K562 (cell line): ENCODE measurements at regions not wholly inside any gene's neighbourhood (a gene's known extent, or its start where the extent isn't known, plus 50 kb on each side); places are given as distances from the start of the nearest gene placed in this dataset.

ENCODE experiments used
- ATAC-seq: fragments of 200-7000 bp; cut with Tn5 transposase; 3 replicates; pipeline ENCODE4 v1.9.1; 2020; ENCODE audit warnings: moderate library complexity
- BruUV-seq: library from RNA; stranded (reverse); fragments of 400-500 nt; replicated peaks from 2 replicates; lab custom pipeline; 2021; lab: Mats Ljungman, UMichigan
- CTCF ChIA-PET: fragments of 300-600 bp; formaldehyde crosslinking; extraction: SDS; loops from one replicate; lab custom pipeline; 2021; ENCODE audit warnings: low intra/inter-chr PET ratio; lab: Yijun Ruan, JAX
- POLR2A ChIA-PET: fragments of 300-600, 350-650 bp; sonication (Branson Sonifier 250); formaldehyde crosslinking; extraction: SDS; loops from one replicate; lab custom pipeline; 2021; ENCODE audit warnings: antibody characterized with exemption, inconsistent platforms; lab: Yijun Ruan, JAX
- DNase-seq, 4 experiments: peaks; one replicate each; pipeline versions ENCODE4 v3.0.0 to v3.0.0-alpha.2; 2011 to 2018; ENCODE audit warnings: low spot score in 3 of 4, mixed read lengths in 3 of 4; ENCODE audit errors: extremely low read depth in 1 of 4
- FAIRE-seq: peaks from 2 replicates; lab custom pipeline; 2011; peaks lifted over from hg19 to GRCh38; lab: Jason Lieb, UNC
- H2AFZ ChIP-seq: 2 replicates; pipeline ENCODE4 v1.6.0; 2011; ENCODE audit warnings: low read depth, low read length, control low read depth, inconsistent platforms
- H3K27ac ChIP-seq: fragments of 200-600 bp; 3 replicates; pipeline ENCODE4 v1.8.0; 2011; ENCODE audit warnings: low read depth, mild to moderate bottlenecking, control low read depth, inconsistent platforms, low read length, moderate library complexity, mixed read lengths; ENCODE audit errors: extremely low read depth
- H3K27me3 ChIP-seq, 2 experiments: fragments of 300-600 bp in 1 of 2; 2 replicates in 1 of 2; 3 replicates in 1 of 2; pipeline versions ENCODE4 v1.6.0 to v1.8.0; 2011; ENCODE audit warnings: inconsistent platforms in 2 of 2, low read length in 2 of 2, mild to moderate bottlenecking in 1 of 2, mixed read lengths in 1 of 2, moderate library complexity in 1 of 2; ENCODE audit not compliant: control insufficient read depth in 2 of 2, insufficient read depth in 2 of 2
- H3K36me3 ChIP-seq: fragments of 300-600 bp; 3 replicates; pipeline ENCODE4 v1.8.0; 2011; ENCODE audit warnings: mild to moderate bottlenecking, low read length, inconsistent platforms; ENCODE audit not compliant: control insufficient read depth, insufficient read depth
- H3K4me1 ChIP-seq, 2 experiments: fragments of 200-600 bp in 1 of 2; replicated peaks in 1 of 2; 2 replicates in 1 of 2; 3 replicates in 1 of 2; pipeline versions ENCODE4 v1.5.1 to v1.8.0; 2011; ENCODE audit warnings: inconsistent platforms in 2 of 2, low read length in 2 of 2, mild to moderate bottlenecking in 1 of 2, mixed read lengths in 1 of 2, moderate library complexity in 1 of 2; ENCODE audit not compliant: control insufficient read depth in 2 of 2, insufficient read depth in 2 of 2
- H3K4me2 ChIP-seq: 2 replicates; pipeline ENCODE4 v1.6.1; 2011; ENCODE audit warnings: low read length, control low read depth, inconsistent platforms, mixed read lengths; ENCODE audit not compliant: insufficient read depth
- H3K4me3 ChIP-seq: fragments of 200-600 bp; sonication (generic), shearing (Covaris generic); 2 replicates; pipeline ENCODE4 v1.5.1; 2016; ENCODE audit warnings: control low read depth, inconsistent platforms
- H3K79me2 ChIP-seq: fragments of 200-600 bp; 3 replicates; pipeline ENCODE4 v1.8.0; 2011; ENCODE audit warnings: low read length, inconsistent platforms; ENCODE audit not compliant: control insufficient read depth, insufficient read depth
- H3K9ac ChIP-seq, 2 experiments: 2 replicates each; pipeline versions ENCODE4 v1.6.0 to v1.6.1; 2011; ENCODE audit warnings: low read depth in 2 of 2, low read length in 2 of 2, control low read depth in 1 of 2, inconsistent platforms in 1 of 2, mild to moderate bottlenecking in 1 of 2, mixed read lengths in 1 of 2; ENCODE audit not compliant: insufficient read depth in 1 of 2
- H3K9me1 ChIP-seq: one replicate; pipeline ENCODE4 v1.6.0; 2011; ENCODE audit warnings: inconsistent platforms, mild to moderate bottlenecking, low read length, moderate library complexity; ENCODE audit not compliant: control insufficient read depth, insufficient read depth
- H3K9me3 ChIP-seq: replicated peaks from 2 replicates; pipeline ENCODE4 v1.5.1; 2011; ENCODE audit warnings: low read depth, low read length, inconsistent platforms; ENCODE audit not compliant: control insufficient read depth, insufficient read depth
- H4K20me1 ChIP-seq: replicated peaks from 2 replicates; pipeline ENCODE4 v1.6.1; 2011; ENCODE audit warnings: low read length, inconsistent platforms, mixed read lengths; ENCODE audit not compliant: control insufficient read depth, insufficient read depth
- ATF1 ChIP-seq, 2 experiments: fragments of 450-650 bp in 1 of 2; IDR thresholded peaks; 2 replicates each; pipeline ENCODE4 v1.6.1; 2016; ENCODE audit warnings: missing compliant biosample characterization in 1 of 2, missing genetic modification characterization in 1 of 2
- FOXM1 ChIP-seq, 2 experiments: fragments of 450-650 bp in 1 of 2; sonication (generic) in 1 of 2; formaldehyde crosslinking in 1 of 2; IDR thresholded peaks; 2 replicates each; pipeline versions ENCODE4 v1.6.1 to v1.9.0; 2017 to 2022; ENCODE audit warnings: low read depth in 2 of 2, mild to moderate bottlenecking in 2 of 2, missing genetic modification reagents in 1 of 2, moderate library complexity in 1 of 2
- MCM5 ChIP-seq: fragments of 450-650 bp; IDR thresholded peaks from 2 replicates; pipeline ENCODE4 v1.6.1; 2016; ENCODE audit warnings: low read depth
- MEF2A ChIP-seq: IDR thresholded peaks from 2 replicates; pipeline ENCODE4 v1.6.1; 2011; ENCODE audit warnings: low read depth, mild to moderate bottlenecking, low read length, moderate library complexity; ENCODE audit not compliant: control insufficient read depth
- PCBP2 ChIP-seq: fragments of 200-400 bp; formaldehyde crosslinking; IDR thresholded peaks from 2 replicates; pipeline ENCODE4 v1.6.1; 2018; ENCODE audit warnings: low read length, low read depth, mild to moderate bottlenecking, moderate library complexity; ENCODE audit not compliant: poor library complexity, severe bottlenecking
- TARDBP ChIP-seq: fragments of 450-650 bp; IDR thresholded peaks from 2 replicates; pipeline ENCODE4 v1.6.1; 2016
- TGIF2 ChIP-seq: sonication (generic); formaldehyde crosslinking; IDR thresholded peaks from 2 replicates; pipeline ENCODE4 v1.8.1; 2022; ENCODE audit warnings: mild to moderate bottlenecking, missing genetic modification reagents, moderate library complexity
- XRCC3 ChIP-seq: fragments of 450-650 bp; IDR thresholded peaks from 2 replicates; pipeline ENCODE4 v1.6.1; 2017; ENCODE audit warnings: mild to moderate bottlenecking, moderate library complexity
- XRCC5 ChIP-seq: fragments of 200-400 bp; formaldehyde crosslinking; IDR thresholded peaks from 2 replicates; pipeline ENCODE4 v1.6.1; 2017; ENCODE audit warnings: low read depth, mild to moderate bottlenecking, low read length
- ZNF561 ChIP-seq: fragments of 450-650 bp; formaldehyde crosslinking; conservative IDR thresholded peaks from 2 replicates; pipeline ENCODE4 v1.4.0; 2020; ENCODE audit warnings: mild to moderate bottlenecking, moderate library complexity
- ZNF589 ChIP-seq: fragments of 200-800 bp; sonication (Bioruptor generic); IDR thresholded peaks from 2 replicates; pipeline ENCODE4 v1.6.1; 2016; ENCODE audit warnings: low read depth, missing genetic modification characterization, missing compliant biosample characterization
- WGBS: fragments of 100-300 bp; shearing (Covaris generic); methylation state at CpG from one replicate; pipeline ENCODE4 v1.1.6; 2016; ENCODE audit warnings: low coverage, mixed read lengths; ENCODE audit not compliant: insufficient coverage; ENCODE audit errors: missing lambda C conversion rate; 5-methylcytosine and 5-hydroxymethylcytosine counted together
- in situ Hi-C: fragments of 300-500 bp; cut with MboI; formaldehyde crosslinking; loops from 4 replicates; pipeline ENCODE4 v1.15.0; 2018; ENCODE audit warnings: inconsistent platforms, mixed read lengths
- intact Hi-C: fragments of 100-400 bp; cut with micrococcal nuclease; formaldehyde crosslinking; loops from 2 replicates; pipeline ENCODE4 v1.14.2; 2022
- TF ChIP-seq, protein P1 (sequence below): sonication (generic); formaldehyde crosslinking; IDR thresholded peaks from 2 replicates; pipeline ENCODE4 v1.8.1; 2023; ENCODE audit warnings: mild to moderate bottlenecking, missing genetic modification reagents, moderate library complexity
- TF ChIP-seq, protein P2 (sequence below): fragments of 250-450 bp; sonication (Bioruptor Pico); IDR thresholded peaks from 2 replicates; pipeline ENCODE4 v1.5.0; 2022; ENCODE audit warnings: mild to moderate bottlenecking
- TF ChIP-seq, protein P3 (sequence below): sonication (generic); IDR thresholded peaks from 2 replicates; pipeline ENCODE4 v1.6.1; 2016
- TF ChIP-seq, protein P4 (sequence below): fragments of 250-450 bp; sonication (Bioruptor Pico); IDR thresholded peaks from 2 replicates; pipeline ENCODE4 v1.4.0; 2020; ENCODE audit warnings: mild to moderate bottlenecking, moderate library complexity, borderline replicate concordance

DNA sequence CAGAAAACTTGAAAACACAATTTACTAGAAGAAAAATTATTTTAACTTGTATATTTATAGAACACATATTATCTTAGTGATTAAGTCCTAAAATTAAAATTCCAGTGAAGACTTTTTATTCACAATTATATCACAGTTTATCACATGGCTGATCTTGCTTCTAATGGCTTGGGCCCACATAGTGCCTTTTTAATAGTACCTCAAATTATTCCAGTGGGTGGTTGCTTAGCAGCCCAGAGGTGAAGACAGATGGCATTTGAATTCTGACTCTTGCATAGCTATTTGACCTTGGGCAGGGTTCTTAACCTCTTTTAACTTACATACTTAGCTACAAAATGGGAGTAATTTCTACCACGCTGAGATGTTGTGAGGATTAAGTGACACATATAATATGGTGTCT, 214.7 kb upstream of the SGO1 start (continued):
- TF ChIP-seq, protein P1, sequence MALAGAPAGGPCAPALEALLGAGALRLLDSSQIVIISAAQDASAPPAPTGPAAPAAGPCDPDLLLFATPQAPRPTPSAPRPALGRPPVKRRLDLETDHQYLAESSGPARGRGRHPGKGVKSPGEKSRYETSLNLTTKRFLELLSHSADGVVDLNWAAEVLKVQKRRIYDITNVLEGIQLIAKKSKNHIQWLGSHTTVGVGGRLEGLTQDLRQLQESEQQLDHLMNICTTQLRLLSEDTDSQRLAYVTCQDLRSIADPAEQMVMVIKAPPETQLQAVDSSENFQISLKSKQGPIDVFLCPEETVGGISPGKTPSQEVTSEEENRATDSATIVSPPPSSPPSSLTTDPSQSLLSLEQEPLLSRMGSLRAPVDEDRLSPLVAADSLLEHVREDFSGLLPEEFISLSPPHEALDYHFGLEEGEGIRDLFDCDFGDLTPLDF (CRISPR knock-in tag): no peak
- TF ChIP-seq, protein P2, sequence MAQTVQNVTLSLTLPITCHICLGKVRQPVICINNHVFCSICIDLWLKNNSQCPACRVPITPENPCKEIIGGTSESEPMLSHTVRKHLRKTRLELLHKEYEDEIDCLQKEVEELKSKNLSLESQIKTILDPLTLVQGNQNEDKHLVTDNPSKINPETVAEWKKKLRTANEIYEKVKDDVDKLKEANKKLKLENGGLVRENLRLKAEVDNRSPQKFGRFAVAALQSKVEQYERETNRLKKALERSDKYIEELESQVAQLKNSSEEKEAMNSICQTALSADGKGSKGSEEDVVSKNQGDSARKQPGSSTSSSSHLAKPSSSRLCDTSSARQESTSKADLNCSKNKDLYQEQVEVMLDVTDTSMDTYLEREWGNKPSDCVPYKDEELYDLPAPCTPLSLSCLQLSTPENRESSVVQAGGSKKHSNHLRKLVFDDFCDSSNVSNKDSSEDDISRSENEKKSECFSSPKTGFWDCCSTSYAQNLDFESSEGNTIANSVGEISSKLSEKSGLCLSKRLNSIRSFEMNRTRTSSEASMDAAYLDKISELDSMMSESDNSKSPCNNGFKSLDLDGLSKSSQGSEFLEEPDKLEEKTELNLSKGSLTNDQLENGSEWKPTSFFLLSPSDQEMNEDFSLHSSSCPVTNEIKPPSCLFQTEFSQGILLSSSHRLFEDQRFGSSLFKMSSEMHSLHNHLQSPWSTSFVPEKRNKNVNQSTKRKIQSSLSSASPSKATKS (CRISPR knock-in tag): no peak

DNA sequence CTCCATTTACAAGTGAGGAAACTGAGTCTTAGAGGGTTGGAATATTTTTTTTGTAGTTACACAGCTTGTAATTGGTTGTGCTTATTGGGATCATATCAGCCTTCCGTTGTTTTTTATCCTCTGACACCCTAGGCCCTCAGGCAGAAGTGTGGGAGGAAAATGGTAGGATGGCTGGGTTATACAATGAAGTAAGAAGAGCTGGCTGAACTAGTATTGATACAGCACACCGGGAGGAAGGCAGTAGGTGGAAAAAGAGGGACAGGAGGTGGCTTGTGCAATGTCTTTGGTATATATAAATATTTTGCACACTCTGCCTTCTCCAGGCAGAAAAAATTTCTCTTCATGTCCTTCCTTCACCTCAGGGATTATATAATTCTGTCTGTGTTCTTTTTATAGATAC, 214.3 kb upstream of the SGO1 start:
- H3K4me3 ChIP-seq: no peak overlapping the region
- no peaks in the 10 kb centered on the region for H3K9me1 ChIP-seq
- intact Hi-C loops: no loop called here
- no peaks in the 10 kb centered on the region for H4K20me1 ChIP-seq
- WGBS: 0% methylated on average over 2 of the region's 2 CpGs
- in situ Hi-C loops: no loop called here
- no peak for ATAC-seq
- H3K4me1 ChIP-seq: no peaks in the 10 kb centered on the region
- no TSS peak for BruUV-seq
- H3K4me2 ChIP-seq: no peak overlapping the region
- POLR2A ChIA-PET: interaction anchor here (1.5 kb wide), 1 partner anchor 25 kb away, joined by 3 read pairs; no protein-coding TSS in a partner anchor
- no peak overlapping the region for H3K27ac ChIP-seq
- CTCF ChIA-PET: no interaction called here
- no peaks in the 10 kb centered on the region for H3K79me2 ChIP-seq
- peaks cover 0 to 4% of the 10 kb centered on the region in 2 experiments; a peak in 1 of 5 replicates for H3K27me3 ChIP-seq
- no peak overlapping the region for H2AFZ ChIP-seq
- no peak for FAIRE-seq
- DNase-seq: no peak
- no peaks in the 10 kb centered on the region for H3K36me3 ChIP-seq
- no peaks in the 10 kb centered on the region for H3K9me3 ChIP-seq
- H3K9ac ChIP-seq: no peak overlapping the region
- no peak for TF ChIP-seq ATF1 (CRISPR knock-in tag; IDR thresholded peaks at IDR 0.05)
- TF ChIP-seq ATF1 (tag; IDR thresholded peaks at IDR 0.05): no peak
- TF ChIP-seq MCM5: no peak
- TF ChIP-seq ZNF561 (CRISPR knock-in tag): no peak
- TF ChIP-seq XRCC5: no peak
- no peak for TF ChIP-seq TGIF2 (CRISPR knock-in tag)
- no peak for TF ChIP-seq XRCC3
- TF ChIP-seq ZNF589 (CRISPR knock-in tag): no peak
- TF ChIP-seq, protein P3, sequence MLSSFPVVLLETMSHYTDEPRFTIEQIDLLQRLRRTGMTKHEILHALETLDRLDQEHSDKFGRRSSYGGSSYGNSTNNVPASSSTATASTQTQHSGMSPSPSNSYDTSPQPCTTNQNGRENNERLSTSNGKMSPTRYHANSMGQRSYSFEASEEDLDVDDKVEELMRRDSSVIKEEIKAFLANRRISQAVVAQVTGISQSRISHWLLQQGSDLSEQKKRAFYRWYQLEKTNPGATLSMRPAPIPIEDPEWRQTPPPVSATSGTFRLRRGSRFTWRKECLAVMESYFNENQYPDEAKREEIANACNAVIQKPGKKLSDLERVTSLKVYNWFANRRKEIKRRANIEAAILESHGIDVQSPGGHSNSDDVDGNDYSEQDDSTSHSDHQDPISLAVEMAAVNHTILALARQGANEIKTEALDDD: no peak
- no peak for TF ChIP-seq FOXM1 (IDR thresholded peaks at IDR 0.05; ENCODE audit: low read depth)
- TF ChIP-seq FOXM1 (CRISPR knock-in tag; IDR thresholded peaks at IDR 0.05; ENCODE audit: low read depth): no peak
- TF ChIP-seq, protein P4, sequence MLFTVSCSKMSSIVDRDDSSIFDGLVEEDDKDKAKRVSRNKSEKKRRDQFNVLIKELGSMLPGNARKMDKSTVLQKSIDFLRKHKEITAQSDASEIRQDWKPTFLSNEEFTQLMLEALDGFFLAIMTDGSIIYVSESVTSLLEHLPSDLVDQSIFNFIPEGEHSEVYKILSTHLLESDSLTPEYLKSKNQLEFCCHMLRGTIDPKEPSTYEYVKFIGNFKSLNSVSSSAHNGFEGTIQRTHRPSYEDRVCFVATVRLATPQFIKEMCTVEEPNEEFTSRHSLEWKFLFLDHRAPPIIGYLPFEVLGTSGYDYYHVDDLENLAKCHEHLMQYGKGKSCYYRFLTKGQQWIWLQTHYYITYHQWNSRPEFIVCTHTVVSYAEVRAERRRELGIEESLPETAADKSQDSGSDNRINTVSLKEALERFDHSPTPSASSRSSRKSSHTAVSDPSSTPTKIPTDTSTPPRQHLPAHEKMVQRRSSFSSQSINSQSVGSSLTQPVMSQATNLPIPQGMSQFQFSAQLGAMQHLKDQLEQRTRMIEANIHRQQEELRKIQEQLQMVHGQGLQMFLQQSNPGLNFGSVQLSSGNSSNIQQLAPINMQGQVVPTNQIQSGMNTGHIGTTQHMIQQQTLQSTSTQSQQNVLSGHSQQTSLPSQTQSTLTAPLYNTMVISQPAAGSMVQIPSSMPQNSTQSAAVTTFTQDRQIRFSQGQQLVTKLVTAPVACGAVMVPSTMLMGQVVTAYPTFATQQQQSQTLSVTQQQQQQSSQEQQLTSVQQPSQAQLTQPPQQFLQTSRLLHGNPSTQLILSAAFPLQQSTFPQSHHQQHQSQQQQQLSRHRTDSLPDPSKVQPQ (CRISPR knock-in tag): no peak
- TF ChIP-seq PCBP2: no peak
- TF ChIP-seq MEF2A: no peak
- TF ChIP-seq TARDBP: no peak
